ENCODE measurements at regions not wholly inside any gene's neighbourhood (a gene's known extent, or its start where the extent isn't known, plus 50 kb on each side); places are given as distances from the start of the nearest gene placed in this dataset.
"Not testable (repeated sequence)": the region's sequence is repeated elsewhere in the genome, so short reads cannot be mapped to it uniquely, and the experiment has no call there.

- ATAC-seq (ENCODE audit: low read depth): no peak
- no peaks in the 10 kb centered on the region for H3K36me3 Mint-ChIP-seq
- no peak overlapping the region for H3K4me3 Mint-ChIP-seq
- DNase-seq: no peak
- H3K27me3 Mint-ChIP-seq: no peaks in the 10 kb centered on the region
- H3K9me3 Mint-ChIP-seq: peaks cover 8% of the 10 kb centered on the region
- H3K4me1 Mint-ChIP-seq: no peaks in the 10 kb centered on the region
- POLR2A ChIA-PET: no interaction called here
- no peak overlapping the region for H3K27ac Mint-ChIP-seq
Measured at GRCh38 chr16:35102780-35103403, 1643.5 kb downstream of the TP53TG3F start.

- POLR2A ChIA-PET; H3K36me3 Mint-ChIP-seq; H3K27ac Mint-ChIP-seq; ATAC-seq (ENCODE audit: low read depth); H3K27me3 Mint-ChIP-seq; DNase-seq; H3K9me3 Mint-ChIP-seq; H3K4me3 Mint-ChIP-seq; H3K4me1 Mint-ChIP-seq: not testable (repeated sequence)
Measured at GRCh38 chr16:35111772-35112171, 1652.4 kb downstream of the TP53TG3F start.

- Mint-ChIP-seq H3K27me3 (no peaks in the 10 kb centered on the region), H3K36me3 (no peaks in the 10 kb centered on the region), H3K4me1 (no peaks in the 10 kb centered on the region), H3K27ac (no peak overlapping the region), H3K4me3 (no peak overlapping the region), H3K9me3 (peaks cover 11% of the 10 kb centered on the region)
- DNase-seq (no peak), ATAC-seq (ENCODE audit: low read depth) (no peak)
- POLR2A ChIA-PET: no interaction called here
Measured at GRCh38 chr16:35131429-35131828, 1672.0 kb downstream of the TP53TG3F start.

GRCh38 chr16:35134471-35134870 is 1675.1 kb downstream of the TP53TG3F start:
- POLR2A ChIA-PET: no interaction called here
- H3K4me3 Mint-ChIP-seq: no peak overlapping the region
- peaks cover 7% of the 10 kb centered on the region for H3K9me3 Mint-ChIP-seq
- DNase-seq (no peak), ATAC-seq (ENCODE audit: low read depth) (no peak)
- H3K27me3 Mint-ChIP-seq: no peaks in the 10 kb centered on the region
- no peaks in the 10 kb centered on the region for H3K4me1 Mint-ChIP-seq
- H3K27ac Mint-ChIP-seq: no peak overlapping the region
- no peaks in the 10 kb centered on the region for H3K36me3 Mint-ChIP-seq

GRCh38 chr16:35140293-35140986 is 1681.0 kb downstream of the TP53TG3F start:
- POLR2A ChIA-PET: no interaction called here
- Mint-ChIP-seq H3K27me3 (no peaks in the 10 kb centered on the region), H3K9me3 (peaks cover 10% of the 10 kb centered on the region), H3K4me3 (no peak overlapping the region), H3K4me1 (no peaks in the 10 kb centered on the region), H3K36me3 (peaks cover 2% of the 10 kb centered on the region), H3K27ac (no peak overlapping the region)
- no peak for ATAC-seq (ENCODE audit: low read depth)
- DNase-seq: no peak

- no peak overlapping the region for H3K4me3 Mint-ChIP-seq
- no peak overlapping the region for H3K27ac Mint-ChIP-seq
- DNase-seq: no peak
- H3K9me3 Mint-ChIP-seq: peaks cover 10% of the 10 kb centered on the region
- H3K4me1 Mint-ChIP-seq: no peaks in the 10 kb centered on the region
- no peaks in the 10 kb centered on the region for H3K27me3 Mint-ChIP-seq
- H3K36me3 Mint-ChIP-seq: peaks cover 2% of the 10 kb centered on the region
- no peak for ATAC-seq (ENCODE audit: low read depth)
- POLR2A ChIA-PET: no interaction called here
Measured at GRCh38 chr16:35141303-35141702, 1681.9 kb downstream of the TP53TG3F start.

- Mint-ChIP-seq H3K27me3 (no peaks in the 10 kb centered on the region), H3K4me3 (no peak overlapping the region), H3K27ac (no peak overlapping the region), H3K9me3 (peaks cover 10% of the 10 kb centered on the region), H3K36me3 (peaks cover 2% of the 10 kb centered on the region), H3K4me1 (no peaks in the 10 kb centered on the region)
- ATAC-seq (ENCODE audit: low read depth) (no peak), DNase-seq (no peak)
- POLR2A ChIA-PET: no interaction called here
Measured at GRCh38 chr16:35142147-35142808, 1682.9 kb downstream of the TP53TG3F start.

- Mint-ChIP-seq H3K9me3 (peaks cover 11% of the 10 kb centered on the region), H3K27me3 (no peaks in the 10 kb centered on the region), H3K4me1 (no peaks in the 10 kb centered on the region), H3K27ac (no peak overlapping the region), H3K4me3 (no peak overlapping the region), H3K36me3 (peaks cover 2% of the 10 kb centered on the region)
- no peak for ATAC-seq (ENCODE audit: low read depth)
- DNase-seq: no peak
- POLR2A ChIA-PET: no interaction called here
Measured at GRCh38 chr16:35142809-35143192, 1683.4 kb downstream of the TP53TG3F start.

- no peak for ATAC-seq (ENCODE audit: low read depth)
- no peaks in the 10 kb centered on the region for H3K27me3 Mint-ChIP-seq
- DNase-seq: no peak
- H3K27ac Mint-ChIP-seq: no peak overlapping the region
- H3K36me3 Mint-ChIP-seq: peaks cover 2% of the 10 kb centered on the region
- H3K4me1 Mint-ChIP-seq: no peaks in the 10 kb centered on the region
- POLR2A ChIA-PET: no interaction called here
- peaks cover 13% of the 10 kb centered on the region for H3K9me3 Mint-ChIP-seq
- no peak overlapping the region for H3K4me3 Mint-ChIP-seq
Measured at GRCh38 chr16:35144212-35144932, 1685.0 kb downstream of the TP53TG3F start.

GRCh38 chr16:35146031-35146710 is 1686.8 kb downstream of the TP53TG3F start:
- POLR2A ChIA-PET: no interaction called here
- H3K4me1 Mint-ChIP-seq: no peaks in the 10 kb centered on the region
- peaks cover 10% of the 10 kb centered on the region for H3K9me3 Mint-ChIP-seq
- no peak overlapping the region for H3K4me3 Mint-ChIP-seq
- no peaks in the 10 kb centered on the region for H3K36me3 Mint-ChIP-seq
- H3K27me3 Mint-ChIP-seq: no peaks in the 10 kb centered on the region
- no peak for DNase-seq
- no peak for ATAC-seq (ENCODE audit: low read depth)
- H3K27ac Mint-ChIP-seq: no peak overlapping the region

GRCh38 chr16:35146723-35147458 is 1687.5 kb downstream of the TP53TG3F start:
- H3K27ac Mint-ChIP-seq: no peak overlapping the region
- H3K9me3 Mint-ChIP-seq: peaks cover 12% of the 10 kb centered on the region
- no peak overlapping the region for H3K4me3 Mint-ChIP-seq
- POLR2A ChIA-PET: no interaction called here
- no peaks in the 10 kb centered on the region for H3K4me1 Mint-ChIP-seq
- no peaks in the 10 kb centered on the region for H3K27me3 Mint-ChIP-seq
- no peak for ATAC-seq (ENCODE audit: low read depth)
- no peaks in the 10 kb centered on the region for H3K36me3 Mint-ChIP-seq
- no peak for DNase-seq

GRCh38 chr16:35147556-35148504 is 1688.4 kb downstream of the TP53TG3F start:
- DNase-seq (no peak), ATAC-seq (ENCODE audit: low read depth) (no peak)
- H3K9me3 Mint-ChIP-seq: peaks cover 13% of the 10 kb centered on the region
- no peaks in the 10 kb centered on the region for H3K4me1 Mint-ChIP-seq
- no peak overlapping the region for H3K27ac Mint-ChIP-seq
- H3K36me3 Mint-ChIP-seq: no peaks in the 10 kb centered on the region
- POLR2A ChIA-PET: no interaction called here
- H3K27me3 Mint-ChIP-seq: no peaks in the 10 kb centered on the region
- no peak overlapping the region for H3K4me3 Mint-ChIP-seq

Data from activated naive CD8-positive, alpha-beta T cell treated with anti-CD3 and anti-CD28 coated beads, Interleukin-2, amount 10 ng/mL, durations not matched to agents 7 days and 5 days (primary cell).